Gastroesophageal sphincter (tissue), 3 donors: ENCODE measurements at regions not wholly inside any gene's neighbourhood (a gene's known extent, or its start where the extent isn't known, plus 50 kb on each side); places are given as distances from the start of the nearest gene placed in this dataset.

Source experiments
- EP300 ChIP-seq: sonication (generic); formaldehyde crosslinking; IDR thresholded peaks from one replicate; pipeline ENCODE4 v1.6.1; 2017; ENCODE audit warnings: antibody characterized with exemption, mild to moderate bottlenecking
- POLR2A ChIP-seq, 2 donors: fragments of 450-650 bp; IDR thresholded peaks; one replicate each; pipeline ENCODE4 v1.6.1; 2017; ENCODE audit warnings: antibody characterized with exemption in 2 of 2, mild to moderate bottlenecking in 2 of 2, moderate library complexity in 1 of 2
- POLR2AphosphoS5 ChIP-seq: sonication (generic); formaldehyde crosslinking; IDR thresholded peaks from one replicate; pipeline ENCODE4 v1.6.1; 2017; ENCODE audit warnings: antibody characterized with exemption
- TF ChIP-seq, protein P1 (sequence below), 4 experiments: fragments of 200-600 bp in 2 of 4; fragments of 450-650 bp in 2 of 4; sonication (generic) in 1 of 4; IDR thresholded peaks; one replicate each; pipeline ENCODE4 v1.5.1; 2017 to 2019; ENCODE audit warnings: antibody characterized with exemption in 4 of 4, mild to moderate bottlenecking in 2 of 4, moderate library complexity in 2 of 4

DNA sequence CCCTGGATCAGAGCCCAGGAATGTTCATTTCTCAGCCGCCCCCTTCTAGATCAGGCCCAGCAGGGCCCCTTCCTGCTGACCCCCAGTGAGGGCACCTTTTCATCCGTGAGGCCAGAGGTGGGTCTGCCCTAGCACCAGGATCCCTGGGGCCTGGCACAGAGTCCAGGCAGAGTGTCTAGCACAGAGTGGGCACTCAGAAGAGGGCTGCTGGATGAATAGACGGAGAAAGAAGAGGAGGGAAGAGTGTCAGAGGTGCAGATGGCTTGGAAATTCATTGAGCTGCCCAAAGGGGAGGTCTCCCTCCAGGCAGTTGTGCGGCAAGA, 106.5 kb downstream of the CPZ start:
- TF ChIP-seq, protein P1, sequence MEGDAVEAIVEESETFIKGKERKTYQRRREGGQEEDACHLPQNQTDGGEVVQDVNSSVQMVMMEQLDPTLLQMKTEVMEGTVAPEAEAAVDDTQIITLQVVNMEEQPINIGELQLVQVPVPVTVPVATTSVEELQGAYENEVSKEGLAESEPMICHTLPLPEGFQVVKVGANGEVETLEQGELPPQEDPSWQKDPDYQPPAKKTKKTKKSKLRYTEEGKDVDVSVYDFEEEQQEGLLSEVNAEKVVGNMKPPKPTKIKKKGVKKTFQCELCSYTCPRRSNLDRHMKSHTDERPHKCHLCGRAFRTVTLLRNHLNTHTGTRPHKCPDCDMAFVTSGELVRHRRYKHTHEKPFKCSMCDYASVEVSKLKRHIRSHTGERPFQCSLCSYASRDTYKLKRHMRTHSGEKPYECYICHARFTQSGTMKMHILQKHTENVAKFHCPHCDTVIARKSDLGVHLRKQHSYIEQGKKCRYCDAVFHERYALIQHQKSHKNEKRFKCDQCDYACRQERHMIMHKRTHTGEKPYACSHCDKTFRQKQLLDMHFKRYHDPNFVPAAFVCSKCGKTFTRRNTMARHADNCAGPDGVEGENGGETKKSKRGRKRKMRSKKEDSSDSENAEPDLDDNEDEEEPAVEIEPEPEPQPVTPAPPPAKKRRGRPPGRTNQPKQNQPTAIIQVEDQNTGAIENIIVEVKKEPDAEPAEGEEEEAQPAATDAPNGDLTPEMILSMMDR (IDR thresholded peaks at IDR 0.05) = no peak
- TF ChIP-seq POLR2A (IDR thresholded peaks at IDR 0.05) (no peak), EP300 (no peak), POLR2AphosphoS5 (no peak)
